Osteocyte (in vitro differentiated cells): ENCODE measurements at regions not wholly inside any gene's neighbourhood (a gene's known extent, or its start where the extent isn't known, plus 50 kb on each side); places are given as distances from the start of the nearest gene placed in this dataset.
A peak's percentile ranks its signal among the peaks of the same experiment; 100 is the strongest.
"Not testable (repeated sequence)": the region's sequence is repeated elsewhere in the genome, so short reads cannot be mapped to it uniquely, and the experiment has no call there.

ENCODE experiments used
- DNase-seq: peaks from one replicate; pipeline ENCODE4 v3.0.0; 2021; ENCODE audit warnings: mixed read lengths; ENCODE audit not compliant: unreplicated experiment; ENCODE audit errors: extremely low spot score
- H3K27ac Mint-ChIP-seq: one replicate; pipeline ENCODE4 v1.8.0; 2021; ENCODE audit warnings: mild to moderate bottlenecking, mixed read lengths; ENCODE audit not compliant: unreplicated experiment
- H3K27me3 Mint-ChIP-seq: one replicate; pipeline ENCODE4 v1.8.0; 2021; ENCODE audit warnings: mixed read lengths; ENCODE audit not compliant: unreplicated experiment
- H3K36me3 Mint-ChIP-seq: one replicate; pipeline ENCODE4 v1.8.0; 2021; ENCODE audit warnings: mixed read lengths; ENCODE audit not compliant: unreplicated experiment
- H3K4me1 Mint-ChIP-seq: one replicate; pipeline ENCODE4 v1.8.0; 2021; ENCODE audit warnings: mixed read lengths; ENCODE audit not compliant: unreplicated experiment
- H3K4me3 Mint-ChIP-seq: one replicate; pipeline ENCODE4 v1.8.0; 2021; ENCODE audit warnings: mild to moderate bottlenecking, moderate library complexity, mixed read lengths; ENCODE audit not compliant: unreplicated experiment
- H3K9me3 Mint-ChIP-seq: one replicate; pipeline ENCODE4 v1.8.0; 2021; ENCODE audit warnings: mixed read lengths; ENCODE audit not compliant: unreplicated experiment
- CTCF ChIP-seq: fragments of 200-600 bp; sonication (generic); IDR thresholded peaks from 2 replicates; pipeline ENCODE4 v1.5.0; 2021; ENCODE audit warnings: antibody characterized with exemption, mild to moderate bottlenecking, moderate library complexity

DNA sequence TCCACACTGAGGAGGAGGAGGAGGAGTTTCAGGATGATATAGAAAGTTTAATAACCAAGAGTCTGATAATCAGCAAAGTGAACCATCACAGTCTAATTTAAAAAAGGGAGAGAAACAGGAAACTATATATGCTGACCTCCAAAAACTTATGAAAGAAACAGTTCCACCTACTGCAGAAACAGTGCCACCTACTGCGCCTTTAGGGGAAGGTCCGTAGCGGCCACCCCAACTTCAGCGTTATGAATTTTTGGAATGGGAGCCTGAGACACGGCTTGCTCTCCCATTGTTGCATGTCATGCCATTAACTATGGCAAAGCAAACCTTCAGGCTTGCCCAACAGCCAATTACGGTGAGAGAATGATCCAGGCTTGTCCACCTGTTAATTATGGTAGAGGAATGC lies 1719.2 kb upstream of the LRRTM1 start:
- H3K27ac Mint-ChIP-seq: no peak overlapping the region
- H3K27me3 Mint-ChIP-seq: no peaks in the 10 kb centered on the region
- H3K4me3 Mint-ChIP-seq: no peak overlapping the region
- no peaks in the 10 kb centered on the region for H3K36me3 Mint-ChIP-seq
- H3K4me1 Mint-ChIP-seq: no peaks in the 10 kb centered on the region
- DNase-seq: no peak
- TF ChIP-seq CTCF: peak; percentile 13
- peaks cover 18% of the 10 kb centered on the region for H3K9me3 Mint-ChIP-seq

DNA sequence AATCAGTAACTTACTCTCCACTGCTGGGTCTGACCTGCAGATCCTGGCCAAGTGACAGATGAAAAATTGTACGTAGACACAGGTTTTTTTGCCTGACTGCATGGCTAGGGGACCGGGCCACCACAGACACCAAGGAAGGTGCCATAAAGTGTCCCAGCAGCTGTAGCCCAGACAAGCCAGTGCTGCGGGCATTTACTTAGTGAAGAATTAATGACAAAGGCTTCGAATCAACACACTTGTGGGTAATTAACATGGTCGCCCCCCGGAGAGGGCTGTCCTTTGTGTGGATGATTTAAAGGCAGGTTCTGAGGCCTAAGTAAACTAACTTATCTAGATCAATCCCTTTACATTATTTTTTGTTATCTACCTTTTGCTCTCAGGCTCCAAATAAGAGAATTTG lies 1709.1 kb upstream of the LRRTM1 start:
- no peak for DNase-seq
- no peak overlapping the region for H3K4me3 Mint-ChIP-seq
- H3K27me3 Mint-ChIP-seq: no peaks in the 10 kb centered on the region
- no peak overlapping the region for H3K27ac Mint-ChIP-seq
- no peaks in the 10 kb centered on the region for H3K36me3 Mint-ChIP-seq
- no peak for TF ChIP-seq CTCF
- H3K4me1 Mint-ChIP-seq: no peaks in the 10 kb centered on the region
- peaks cover under 1% of the 10 kb centered on the region for H3K9me3 Mint-ChIP-seq

DNA sequence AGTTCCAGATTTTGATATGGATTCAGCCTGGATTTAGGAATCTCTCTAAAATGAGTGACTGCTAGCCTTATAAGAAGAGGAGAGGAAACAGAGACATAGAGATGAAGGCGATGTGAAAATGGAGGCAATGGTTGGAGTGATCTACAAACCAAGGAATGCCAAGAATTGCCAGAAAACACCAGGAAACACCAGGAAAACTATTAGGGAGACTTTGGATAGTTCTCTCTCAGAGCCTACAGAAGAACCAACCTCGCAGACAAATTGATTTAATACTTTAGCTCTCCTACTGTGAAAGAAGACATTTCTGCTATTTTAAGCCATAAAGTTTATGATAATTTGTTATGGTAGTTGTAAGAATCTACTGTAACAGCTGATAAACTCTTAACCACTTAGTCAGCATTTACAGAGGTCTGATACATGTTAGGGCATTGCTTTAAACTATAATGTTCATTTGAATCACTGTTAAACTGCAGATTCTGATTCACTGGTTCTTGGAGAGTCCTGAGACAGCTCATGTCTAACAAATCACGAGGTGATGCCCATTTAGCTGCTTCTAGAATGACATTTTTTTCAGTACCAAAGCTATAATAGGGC lies 1702.6 kb upstream of the LRRTM1 start:
- no peaks in the 10 kb centered on the region for H3K36me3 Mint-ChIP-seq
- no peak overlapping the region for H3K27ac Mint-ChIP-seq
- no peak for TF ChIP-seq CTCF
- H3K4me1 Mint-ChIP-seq: no peaks in the 10 kb centered on the region
- no peak overlapping the region for H3K4me3 Mint-ChIP-seq
- H3K27me3 Mint-ChIP-seq: no peaks in the 10 kb centered on the region
- peaks cover 3% of the 10 kb centered on the region for H3K9me3 Mint-ChIP-seq
- no peak for DNase-seq

DNA sequence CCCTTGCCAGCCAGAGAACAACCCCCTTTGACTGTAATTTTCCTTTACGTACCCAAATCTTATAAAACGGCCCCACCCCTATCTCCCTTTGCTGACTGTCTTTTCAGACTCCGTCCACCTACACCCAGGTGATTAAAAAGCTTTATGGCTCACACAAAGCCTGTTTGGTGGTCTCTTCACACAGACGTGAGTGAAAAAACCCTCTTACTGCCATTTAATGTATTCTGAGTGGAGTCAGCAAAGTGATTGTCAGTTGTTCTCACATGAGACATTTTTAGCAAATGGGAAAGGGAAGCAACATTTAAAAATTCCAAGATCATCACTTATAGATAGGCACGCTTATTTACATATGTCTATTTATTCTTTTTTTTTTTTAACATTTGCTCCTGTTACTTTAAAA lies 1701.3 kb upstream of the LRRTM1 start:
- not testable (repeated sequence) for H3K9me3 Mint-ChIP-seq, H3K36me3 Mint-ChIP-seq, H3K27ac Mint-ChIP-seq, DNase-seq, H3K4me1 Mint-ChIP-seq, H3K27me3 Mint-ChIP-seq, H3K4me3 Mint-ChIP-seq

DNA sequence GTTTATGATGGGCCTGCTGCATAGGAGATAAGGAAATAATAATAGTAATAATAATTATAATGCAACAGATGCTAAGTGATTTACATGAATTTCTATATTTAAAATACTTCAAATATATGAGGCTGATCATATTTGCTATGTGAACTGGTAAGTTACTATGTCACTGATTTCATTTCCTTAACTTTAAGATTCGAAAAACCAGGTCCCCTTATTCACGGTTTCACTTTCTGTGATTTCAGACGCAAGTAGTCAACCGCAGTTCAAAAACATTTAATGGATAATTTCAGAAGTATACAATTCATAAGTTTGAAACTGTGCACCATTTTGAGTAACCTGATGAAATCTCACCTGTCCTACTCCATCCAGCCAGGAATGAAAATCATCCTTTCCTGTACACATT lies 1697.1 kb upstream of the LRRTM1 start:
- Mint-ChIP-seq H3K36me3 (no peaks in the 10 kb centered on the region), H3K9me3 (peaks cover 3% of the 10 kb centered on the region)

More for the DNA sequence above, 1697.1 kb upstream of the LRRTM1 start:
- H3K4me3 Mint-ChIP-seq: no peak overlapping the region
- no peak overlapping the region for H3K27ac Mint-ChIP-seq
- no peaks in the 10 kb centered on the region for H3K27me3 Mint-ChIP-seq
- no peak for DNase-seq
- no peak for TF ChIP-seq CTCF
- H3K4me1 Mint-ChIP-seq: no peaks in the 10 kb centered on the region
